GM20000 (cell line): ENCODE measurements at regions not wholly inside any gene's neighbourhood (a gene's known extent, or its start where the extent isn't known, plus 50 kb on each side); places are given as distances from the start of the nearest gene placed in this dataset.

ENCODE experiments used
- DNase-seq: peaks from one replicate; pipeline ENCODE4 v3.0.0; 2012; ENCODE audit warnings: low spot score
- CTCF ChIP-seq: IDR thresholded peaks from 2 replicates; pipeline ENCODE4 v1.5.1; 2012; ENCODE audit warnings: mild to moderate bottlenecking, control low read depth; ENCODE audit errors: extremely low read depth, missing control alignments

GRCh38 chr9:88712484-88712883 lies 177.5 kb downstream of the NXNL2 start:
- DNase-seq: no peak
- no peak for TF ChIP-seq CTCF

GRCh38 chr9:88713010-88713409 lies 178.0 kb downstream of the NXNL2 start:
- no peak for TF ChIP-seq CTCF

GRCh38 chr9:88716596-88717290 lies 181.8 kb downstream of the NXNL2 start:
- TF ChIP-seq CTCF: no peak

More at GRCh38 chr9:88713010-88713409, 178.0 kb downstream of the NXNL2 start:
- DNase-seq: no peak

GRCh38 chr9:88721025-88721424 lies 186.0 kb downstream of the NXNL2 start:
- no peak for DNase-seq
- TF ChIP-seq CTCF: no peak

More at GRCh38 chr9:88716596-88717290, 181.8 kb downstream of the NXNL2 start:
- no peak for DNase-seq

- no peak for TF ChIP-seq CTCF
- no peak for DNase-seq
Observed at GRCh38 chr9:88721495-88722279, 186.7 kb downstream of the NXNL2 start.

- no peak for TF ChIP-seq CTCF
- no peak for DNase-seq
Observed at GRCh38 chr9:88722753-88723152, 187.8 kb downstream of the NXNL2 start.

GRCh38 chr9:88723751-88724150 lies 188.8 kb downstream of the NXNL2 start:
- TF ChIP-seq CTCF: no peak
- no peak for DNase-seq
